CD4-positive, alpha-beta memory T cell (primary cell): ENCODE measurements at regions not wholly inside any gene's neighbourhood (a gene's known extent, or its start where the extent isn't known, plus 50 kb on each side); places are given as distances from the start of the nearest gene placed in this dataset.

Source experiments
- CTCF ChIA-PET: fragments of 350-600 bp; sonication (Branson Sonifier 250); formaldehyde crosslinking; loops from one replicate; lab custom pipeline; 2021; ENCODE audit warnings: inconsistent platforms; ENCODE audit not compliant: partially characterized antibody; lab: Charles Lee
- POLR2A ChIA-PET: fragments of 350-600 bp; sonication (Branson Sonifier 250); formaldehyde crosslinking; loops from one replicate; lab custom pipeline; 2021; ENCODE audit not compliant: partially characterized antibody; lab: Charles Lee
- DNase-seq, 5 donors: peaks; one replicate each; pipeline versions ENCODE4 v3.0.0 to v3.0.0-alpha.2; 2020 to 2022; ENCODE audit warnings: mixed read lengths in 1 of 5
- H3K27ac ChIP-seq: one replicate; pipeline ENCODE4 v1.7.0; 2013; ENCODE audit warnings: low read depth, low read length
- H3K27me3 ChIP-seq: 2 replicates; pipeline ENCODE4 v1.7.0; 2013; ENCODE audit warnings: mild to moderate bottlenecking, low read length, moderate library complexity; ENCODE audit not compliant: insufficient read depth
- H3K36me3 ChIP-seq: 2 replicates; pipeline ENCODE4 v1.7.0; 2013; ENCODE audit warnings: mild to moderate bottlenecking, low read length, moderate library complexity; ENCODE audit not compliant: insufficient read depth
- H3K4me1 ChIP-seq: 2 replicates; pipeline ENCODE4 v1.7.0; 2013; ENCODE audit warnings: mild to moderate bottlenecking, low read length, moderate library complexity; ENCODE audit not compliant: insufficient read depth
- H3K4me3 ChIP-seq, 2 donors: one replicate each; pipeline ENCODE4 v1.7.0; 2013; ENCODE audit warnings: low read length in 2 of 2, mild to moderate bottlenecking in 1 of 2
- H3K9me3 ChIP-seq, 2 donors: one replicate each; pipeline ENCODE4 v1.7.0; 2013; ENCODE audit warnings: low read length in 2 of 2, control low read depth in 1 of 2; ENCODE audit not compliant: control insufficient read depth in 1 of 2
- H3K27ac Mint-ChIP-seq, 7 donors: one replicate each; pipeline ENCODE4 v1.8.0; 2020 to 2021; ENCODE audit warnings: mixed read lengths in 7 of 7, mild to moderate bottlenecking in 6 of 7, inconsistent platforms in 3 of 7, moderate library complexity in 3 of 7
- H3K27me3 Mint-ChIP-seq, 2 donors: one replicate each; pipeline ENCODE4 v1.8.0; 2020 to 2021; ENCODE audit warnings: mixed read lengths in 2 of 2
- H3K36me3 Mint-ChIP-seq, 2 donors: one replicate each; pipeline ENCODE4 v1.8.0; 2020 to 2021; ENCODE audit warnings: mixed read lengths in 2 of 2, inconsistent platforms in 1 of 2, mild to moderate bottlenecking in 1 of 2
- H3K4me1 Mint-ChIP-seq, 4 donors: one replicate each; pipeline ENCODE4 v1.8.0; 2020 to 2021; ENCODE audit warnings: mixed read lengths in 4 of 4, mild to moderate bottlenecking in 1 of 4
- H3K4me3 Mint-ChIP-seq, 8 donors: one replicate each; pipeline ENCODE4 v1.8.0; 2020 to 2021; ENCODE audit warnings: mixed read lengths in 8 of 8, mild to moderate bottlenecking in 7 of 8, moderate library complexity in 6 of 8, inconsistent platforms in 3 of 8
- H3K9me3 Mint-ChIP-seq, 8 donors: one replicate each; pipeline ENCODE4 v1.8.0; 2020 to 2021; ENCODE audit warnings: mixed read lengths in 8 of 8, mild to moderate bottlenecking in 5 of 8, inconsistent platforms in 3 of 8, moderate library complexity in 1 of 8
- intact Hi-C: fragments of 100-400 bp; cut with micrococcal nuclease; formaldehyde crosslinking; loops from one replicate; pipeline ENCODE4 v1.15.1; 2023

DNA sequence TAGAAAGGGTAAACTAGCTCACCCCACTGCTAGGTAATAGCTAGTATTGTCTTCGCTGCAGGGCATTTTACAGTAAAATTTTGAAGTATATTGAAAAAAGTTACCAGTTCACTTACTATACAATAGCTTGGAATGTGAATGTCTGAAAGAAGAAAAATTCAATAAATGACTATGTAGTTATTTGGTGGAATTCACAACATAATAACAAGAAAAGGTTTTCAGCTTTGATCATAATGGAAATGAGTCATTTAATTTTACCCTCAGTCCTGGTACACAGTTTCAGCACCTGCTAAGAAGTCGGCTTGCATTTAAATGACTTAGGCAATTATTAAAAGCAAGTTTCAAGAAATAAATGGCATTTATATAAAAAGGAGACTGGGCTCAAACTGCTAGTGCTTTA lies 90.4 kb downstream of the NUP35 start:
- H3K9me3 ChIP-seq = no peaks in the 10 kb centered on the region
- H3K4me3 ChIP-seq = no peak overlapping the region
- no peak for DNase-seq
- H3K36me3 ChIP-seq = no peaks in the 10 kb centered on the region
- no peak overlapping the region for H3K27ac ChIP-seq
- no peaks in the 10 kb centered on the region for H3K4me1 ChIP-seq
- POLR2A ChIA-PET = no interaction called here
- CTCF ChIA-PET = no interaction called here
- peaks cover 0 to 6% (median under 1%) of the 10 kb centered on the region in 8 donors for H3K9me3 Mint-ChIP-seq
- H3K27me3 ChIP-seq = no peaks in the 10 kb centered on the region
- H3K4me1 Mint-ChIP-seq = peaks cover 0 to 3% (median under 1%) of the 10 kb centered on the region in 4 donors
- H3K36me3 Mint-ChIP-seq = peaks cover 0 to 20% of the 10 kb centered on the region in 2 donors
- intact Hi-C loops = no loop called here
- H3K27me3 Mint-ChIP-seq = no peaks in the 10 kb centered on the region
- H3K27ac Mint-ChIP-seq = no peak overlapping the region
- H3K4me3 Mint-ChIP-seq = no peak overlapping the region

DNA sequence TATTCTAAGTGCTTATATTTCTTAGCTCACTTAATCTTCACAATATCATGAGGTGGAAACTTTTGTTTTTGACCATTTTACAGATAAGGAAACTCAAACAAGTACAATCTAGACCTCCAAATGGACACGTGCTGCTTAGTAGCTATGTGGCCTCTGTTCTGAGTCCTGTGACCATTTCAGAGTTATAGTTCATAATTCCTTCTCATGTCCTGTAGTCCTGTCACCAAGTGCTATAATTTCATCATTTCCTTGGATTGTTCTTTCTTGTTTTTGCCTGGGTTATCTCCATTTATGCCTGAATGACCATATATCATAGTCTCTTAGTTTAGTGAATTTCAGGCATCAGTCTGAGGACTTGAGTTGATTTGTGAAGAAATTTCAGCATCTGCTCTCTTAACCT lies 91.7 kb downstream of the NUP35 start:
- Mint-ChIP-seq H3K27me3 (no peaks in the 10 kb centered on the region), H3K4me1 (peaks cover 0 to 3% (median under 1%) of the 10 kb centered on the region in 4 donors), H3K36me3 (peaks cover 0 to 14% of the 10 kb centered on the region in 2 donors), H3K4me3 (no peak overlapping the region), H3K27ac (no peak overlapping the region), H3K9me3 (peaks cover 0 to 3% (median 0%) of the 10 kb centered on the region in 8 donors)
- DNase-seq = no peak
- Histone ChIP-seq H3K4me1 (no peaks in the 10 kb centered on the region), H3K9me3 (no peaks in the 10 kb centered on the region), H3K27ac (no peak overlapping the region), H3K27me3 (no peaks in the 10 kb centered on the region), H3K36me3 (no peaks in the 10 kb centered on the region), H3K4me3 (no peak overlapping the region)
- intact Hi-C loops = no loop called here
- CTCF ChIA-PET = no interaction called here
- POLR2A ChIA-PET = no interaction called here

GRCh38 chr2:183219888-183220287 lies 95.6 kb downstream of the NUP35 start:
- Histone ChIP-seq H3K36me3 (no peaks in the 10 kb centered on the region), H3K4me3 (no peak overlapping the region), H3K27ac (no peak overlapping the region), H3K4me1 (no peaks in the 10 kb centered on the region), H3K27me3 (no peaks in the 10 kb centered on the region), H3K9me3 (no peaks in the 10 kb centered on the region)
- no peaks in the 10 kb centered on the region for H3K27me3 Mint-ChIP-seq
- intact Hi-C loops = no loop called here
- no peak overlapping the region for H3K27ac Mint-ChIP-seq
- no peak for DNase-seq
- H3K9me3 Mint-ChIP-seq = peaks cover 0 to under 1% (median 0%) of the 10 kb centered on the region in 8 donors
- POLR2A ChIA-PET = no interaction called here
- CTCF ChIA-PET = no interaction called here
- no peak overlapping the region for H3K4me3 Mint-ChIP-seq
- peaks cover 0 to 8% of the 10 kb centered on the region in 2 donors for H3K36me3 Mint-ChIP-seq
- no peaks in the 10 kb centered on the region for H3K4me1 Mint-ChIP-seq

GRCh38 chr2:183222751-183223150 lies 98.5 kb downstream of the NUP35 start:
- ChIA-PET POLR2A (no interaction called here), CTCF (no interaction called here)
- H3K36me3 Mint-ChIP-seq = peaks cover 0 to 12% of the 10 kb centered on the region in 2 donors

GRCh38 chr2:183224948-183225347 lies 100.7 kb downstream of the NUP35 start:
- ChIA-PET POLR2A (no interaction called here), CTCF (no interaction called here)
- H3K27me3 Mint-ChIP-seq = no peaks in the 10 kb centered on the region
- DNase-seq = no peak
- Histone ChIP-seq H3K27me3 (no peaks in the 10 kb centered on the region), H3K4me1 (no peaks in the 10 kb centered on the region), H3K36me3 (no peaks in the 10 kb centered on the region), H3K9me3 (no peaks in the 10 kb centered on the region), H3K27ac (no peak overlapping the region), H3K4me3 (no peak overlapping the region)
- intact Hi-C loops = no loop called here
- peaks cover 0 to 6% (median 0%) of the 10 kb centered on the region in 8 donors for H3K9me3 Mint-ChIP-seq
- no peak overlapping the region for H3K27ac Mint-ChIP-seq
- H3K4me1 Mint-ChIP-seq = peaks cover 0 to 4% (median 1%) of the 10 kb centered on the region in 4 donors
- no peak overlapping the region for H3K4me3 Mint-ChIP-seq
- H3K36me3 Mint-ChIP-seq = peaks cover 0 to 12% of the 10 kb centered on the region in 2 donors

More at GRCh38 chr2:183222751-183223150, 98.5 kb downstream of the NUP35 start:
- Histone ChIP-seq H3K27ac (no peak overlapping the region), H3K4me3 (no peak overlapping the region), H3K4me1 (no peaks in the 10 kb centered on the region), H3K36me3 (no peaks in the 10 kb centered on the region), H3K9me3 (no peaks in the 10 kb centered on the region), H3K27me3 (no peaks in the 10 kb centered on the region)
- Mint-ChIP-seq H3K27ac (no peak overlapping the region), H3K9me3 (peaks cover 0 to 6% (median 0%) of the 10 kb centered on the region in 8 donors), H3K27me3 (no peaks in the 10 kb centered on the region), H3K4me3 (no peak overlapping the region), H3K4me1 (no peaks in the 10 kb centered on the region)
- DNase-seq = no peak
- intact Hi-C loops = no loop called here

DNA sequence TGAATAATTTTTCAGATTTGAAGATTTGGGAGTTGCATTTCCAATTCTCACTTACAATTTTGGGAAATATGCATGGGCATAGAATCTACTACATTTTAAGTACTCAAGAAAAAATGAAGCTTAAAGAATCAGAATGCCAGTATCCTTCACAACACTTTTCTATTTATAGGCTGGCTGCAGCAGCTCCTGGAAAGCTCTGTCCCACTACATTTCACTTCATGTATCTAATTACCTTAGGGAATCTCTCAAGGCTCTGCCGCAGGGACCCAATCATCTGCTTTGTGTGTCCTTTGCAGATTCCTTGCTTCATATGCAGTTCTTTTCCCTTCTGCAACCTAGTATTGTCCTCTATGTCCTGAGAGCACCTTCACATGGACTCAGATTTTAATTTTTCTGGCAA lies 102.9 kb downstream of the NUP35 start:
- Histone ChIP-seq H3K4me1 (no peaks in the 10 kb centered on the region), H3K9me3 (no peaks in the 10 kb centered on the region), H3K36me3 (no peaks in the 10 kb centered on the region), H3K4me3 (no peak overlapping the region), H3K27me3 (no peaks in the 10 kb centered on the region), H3K27ac (no peak overlapping the region)
- no peaks in the 10 kb centered on the region for H3K27me3 Mint-ChIP-seq
- H3K27ac Mint-ChIP-seq = no peak overlapping the region
- peaks cover 0 to 8% of the 10 kb centered on the region in 2 donors for H3K36me3 Mint-ChIP-seq
- ChIA-PET CTCF (interaction anchor here (1.9 kb wide), 1 partner anchor 22 kb away, joined by 4 read pairs; no protein-coding TSS in a partner anchor), POLR2A (no interaction called here)
- intact Hi-C loops = no loop called here
- H3K4me3 Mint-ChIP-seq = no peak overlapping the region
- H3K9me3 Mint-ChIP-seq = peaks cover 0 to 6% (median 0%) of the 10 kb centered on the region in 8 donors
- H3K4me1 Mint-ChIP-seq = peaks cover 0 to 4% (median 1%) of the 10 kb centered on the region in 4 donors
- no peak for DNase-seq

DNA sequence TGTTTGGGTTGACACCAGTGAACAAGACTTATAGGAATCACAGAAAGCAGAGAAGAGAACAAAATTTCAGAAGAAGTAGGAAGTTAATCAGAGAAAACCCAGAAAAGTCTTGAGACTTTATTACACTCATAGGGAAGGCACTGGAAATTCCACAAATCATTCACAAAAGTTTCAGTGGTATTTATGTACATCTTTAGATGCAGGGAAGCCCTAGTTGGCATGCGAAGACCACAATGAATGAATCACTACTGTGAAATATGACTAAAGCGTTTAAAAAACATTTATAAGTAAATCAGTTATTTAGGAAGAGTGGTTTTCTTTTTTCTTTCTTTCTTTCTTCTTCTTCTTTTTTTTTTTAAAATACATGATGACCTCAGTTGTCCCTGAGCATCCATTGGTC lies 105.1 kb downstream of the NUP35 start:
- Histone ChIP-seq H3K4me3 (no peak overlapping the region), H3K27ac (no peak overlapping the region), H3K4me1 (no peaks in the 10 kb centered on the region), H3K9me3 (no peaks in the 10 kb centered on the region), H3K36me3 (no peaks in the 10 kb centered on the region), H3K27me3 (no peaks in the 10 kb centered on the region)
- peaks cover 0 to 4% of the 10 kb centered on the region in 2 donors for H3K36me3 Mint-ChIP-seq
- intact Hi-C loops = no loop called here
- no peak for DNase-seq
- peaks cover 0 to 4% (median 1%) of the 10 kb centered on the region in 4 donors for H3K4me1 Mint-ChIP-seq
- ChIA-PET POLR2A (no interaction called here), CTCF (interaction anchor here (1.0 kb wide), 1 partner anchor 20 kb away, joined by 3 read pairs; no protein-coding TSS in a partner anchor)
- peaks cover 0 to 9% (median 2%) of the 10 kb centered on the region in 8 donors for H3K9me3 Mint-ChIP-seq
- no peak overlapping the region for H3K27ac Mint-ChIP-seq
- H3K27me3 Mint-ChIP-seq = no peaks in the 10 kb centered on the region
- H3K4me3 Mint-ChIP-seq = no peak overlapping the region
